ENCODE measurements at regions not wholly inside any gene's neighbourhood (a gene's known extent, or its start where the extent isn't known, plus 50 kb on each side); places are given as distances from the start of the nearest gene placed in this dataset.
A peak's percentile ranks its signal among the peaks of the same experiment; 100 is the strongest.
"Not testable (repeated sequence)": the region's sequence is repeated elsewhere in the genome, so short reads cannot be mapped to it uniquely, and the experiment has no call there.

GRCh38 chr12:102675672-102676071 is 195.3 kb upstream of the IGF1 start:
- TF ChIP-seq, protein P1, sequence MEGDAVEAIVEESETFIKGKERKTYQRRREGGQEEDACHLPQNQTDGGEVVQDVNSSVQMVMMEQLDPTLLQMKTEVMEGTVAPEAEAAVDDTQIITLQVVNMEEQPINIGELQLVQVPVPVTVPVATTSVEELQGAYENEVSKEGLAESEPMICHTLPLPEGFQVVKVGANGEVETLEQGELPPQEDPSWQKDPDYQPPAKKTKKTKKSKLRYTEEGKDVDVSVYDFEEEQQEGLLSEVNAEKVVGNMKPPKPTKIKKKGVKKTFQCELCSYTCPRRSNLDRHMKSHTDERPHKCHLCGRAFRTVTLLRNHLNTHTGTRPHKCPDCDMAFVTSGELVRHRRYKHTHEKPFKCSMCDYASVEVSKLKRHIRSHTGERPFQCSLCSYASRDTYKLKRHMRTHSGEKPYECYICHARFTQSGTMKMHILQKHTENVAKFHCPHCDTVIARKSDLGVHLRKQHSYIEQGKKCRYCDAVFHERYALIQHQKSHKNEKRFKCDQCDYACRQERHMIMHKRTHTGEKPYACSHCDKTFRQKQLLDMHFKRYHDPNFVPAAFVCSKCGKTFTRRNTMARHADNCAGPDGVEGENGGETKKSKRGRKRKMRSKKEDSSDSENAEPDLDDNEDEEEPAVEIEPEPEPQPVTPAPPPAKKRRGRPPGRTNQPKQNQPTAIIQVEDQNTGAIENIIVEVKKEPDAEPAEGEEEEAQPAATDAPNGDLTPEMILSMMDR (IDR thresholded peaks at IDR 0.05): no peak
- intact Hi-C loops (cut with DNase I): no loop called here
- Histone ChIP-seq H3K27ac (no peak overlapping the region), H3K4me3 (no peak overlapping the region), H3K4me1 (no peaks in the 10 kb centered on the region), H3K27me3 (no peaks in the 10 kb centered on the region), H3K36me3 (no peaks in the 10 kb centered on the region), H3K9me3 (peaks cover 0 to 28% of the 10 kb centered on the region in 2 donors)
- no peak for ATAC-seq
- no peak for DNase-seq

- no peak overlapping the region for H3K4me3 ChIP-seq
- TF ChIP-seq, protein P1 (IDR thresholded peaks at IDR 0.05): no peak
- intact Hi-C loops (cut with DNase I): no loop called here
- no peak overlapping the region for H3K27ac ChIP-seq
- no peaks in the 10 kb centered on the region for H3K27me3 ChIP-seq
- ATAC-seq (no peak), DNase-seq (no peak)
- H3K36me3 ChIP-seq: no peaks in the 10 kb centered on the region
- H3K9me3 ChIP-seq: peaks cover 0 to 28% of the 10 kb centered on the region in 2 donors
- H3K4me1 ChIP-seq: no peaks in the 10 kb centered on the region
Observed at GRCh38 chr12:102673606-102674005, 193.2 kb upstream of the IGF1 start.

GRCh38 chr12:102672212-102672611 is 191.8 kb upstream of the IGF1 start:
- intact Hi-C loops (cut with DNase I); DNase-seq; H3K4me1 ChIP-seq; H3K4me3 ChIP-seq; ATAC-seq; H3K36me3 ChIP-seq; H3K27me3 ChIP-seq; H3K27ac ChIP-seq: not testable (repeated sequence)
- H3K9me3 ChIP-seq: peaks cover 0 to 28% of the 10 kb centered on the region in 2 donors

DNA sequence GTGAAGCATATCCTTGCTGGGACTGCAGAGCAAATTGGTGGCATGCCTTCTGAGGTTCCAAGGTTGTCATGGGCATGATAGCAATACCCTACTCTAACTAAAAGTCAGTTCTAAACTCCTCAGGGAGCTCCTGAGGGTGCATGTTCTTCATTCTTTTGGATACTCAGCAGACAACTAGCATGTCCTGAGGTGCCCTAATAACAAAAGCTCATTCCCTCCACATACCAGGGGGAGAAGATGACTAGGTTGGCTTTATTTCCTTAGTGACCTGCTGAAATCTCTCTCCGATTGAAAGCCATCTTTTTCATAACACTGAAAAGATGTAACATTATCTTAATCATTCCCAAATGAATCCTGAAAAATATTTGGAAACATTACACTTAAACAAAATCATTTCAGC is 188.7 kb upstream of the IGF1 start:
- ATAC-seq (no peak), DNase-seq (no peak)
- Histone ChIP-seq H3K9me3 (peaks cover 0 to 16% of the 10 kb centered on the region in 2 donors), H3K4me1 (no peaks in the 10 kb centered on the region), H3K36me3 (no peaks in the 10 kb centered on the region), H3K27ac (no peak overlapping the region), H3K27me3 (no peaks in the 10 kb centered on the region), H3K4me3 (no peak overlapping the region)
- TF ChIP-seq, protein P1 (IDR thresholded peaks at IDR 0.05): no peak
- intact Hi-C loops (cut with DNase I): no loop called here

- H3K36me3 ChIP-seq; ATAC-seq; H3K9me3 ChIP-seq; H3K27me3 ChIP-seq; intact Hi-C loops (cut with DNase I); H3K27ac ChIP-seq; H3K4me3 ChIP-seq; H3K4me1 ChIP-seq: not testable (repeated sequence)
- DNase-seq: peak in 1 of 4 donors; percentile 7
Observed at GRCh38 chr12:102666176-102666575, 185.8 kb upstream of the IGF1 start.

DNA sequence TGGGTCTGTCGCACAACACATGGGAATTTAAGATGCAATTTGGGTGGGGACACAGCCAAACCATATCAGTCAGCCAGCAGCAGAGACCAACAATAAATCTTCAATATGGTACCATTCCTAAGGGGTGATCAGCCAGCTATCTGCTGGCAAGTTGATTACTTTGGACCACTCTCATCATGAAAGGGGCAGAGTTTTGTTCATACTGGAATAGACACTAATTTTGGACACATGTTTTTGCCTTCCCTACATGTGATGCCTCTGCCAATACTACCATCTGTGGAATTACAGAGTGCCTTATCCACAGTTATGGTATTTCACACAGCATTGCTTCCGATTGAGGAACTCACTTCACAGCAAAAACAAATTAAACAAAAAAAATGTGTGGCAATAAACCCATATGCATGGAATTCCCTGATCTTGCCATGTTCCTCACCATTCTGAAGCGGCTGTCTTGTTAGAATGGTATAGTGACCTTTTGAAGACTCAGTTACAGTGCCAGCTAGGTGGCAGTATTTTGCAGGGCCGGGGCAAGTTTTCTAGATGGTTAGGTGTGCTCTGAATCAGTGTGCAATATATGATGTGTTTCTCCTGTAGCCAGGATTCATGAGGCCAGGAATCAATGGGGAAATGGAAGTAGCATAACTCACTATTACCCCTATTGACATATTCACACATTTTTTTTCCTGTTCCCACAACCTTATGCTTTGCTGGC is 179.0 kb upstream of the IGF1 start:
- intact Hi-C loops (cut with DNase I): no loop called here
- no peaks in the 10 kb centered on the region for H3K27me3 ChIP-seq
- DNase-seq (no peak), ATAC-seq (no peak)
- H3K27ac ChIP-seq: no peak overlapping the region
- H3K36me3 ChIP-seq: no peaks in the 10 kb centered on the region
- peaks cover 0 to 15% of the 10 kb centered on the region in 2 donors for H3K9me3 ChIP-seq
- TF ChIP-seq, protein P1 (IDR thresholded peaks at IDR 0.05): no peak
- no peak overlapping the region for H3K4me3 ChIP-seq
- H3K4me1 ChIP-seq: no peaks in the 10 kb centered on the region

Data from left lung (tissue), 4 donors.